Activated naive CD4-positive, alpha-beta T cell treated with anti-CD3 and anti-CD28 coated beads, Interleukin-2, amount 50 U/mL, for 72 hours (primary cell): ENCODE measurements at regions not wholly inside any gene's neighbourhood (a gene's known extent, or its start where the extent isn't known, plus 50 kb on each side); places are given as distances from the start of the nearest gene placed in this dataset.
A peak's percentile ranks its signal among the peaks of the same experiment; 100 is the strongest.

Experiments used
- ATAC-seq, 2 donors: fragments of 150-1000 bp; cut with Tn5 transposase; 2 replicates each; pipeline ENCODE4 v1.10.0; 2021; ENCODE audit warnings: mild to moderate bottlenecking in 2 of 2, moderate library complexity in 2 of 2
- DNase-seq, 2 donors: peaks; one replicate each; pipeline ENCODE4 v3.0.0; 2021 to 2022; ENCODE audit warnings: low spot score in 2 of 2
- H3K27ac Mint-ChIP-seq, 2 donors: one replicate each; pipeline ENCODE4 v1.8.0; 2022; ENCODE audit warnings: mild to moderate bottlenecking in 2 of 2, mixed read lengths in 2 of 2
- H3K36me3 Mint-ChIP-seq, 2 donors: one replicate each; pipeline ENCODE4 v1.8.0; 2022; ENCODE audit warnings: mixed read lengths in 2 of 2
- H3K9me3 Mint-ChIP-seq, 2 donors: one replicate each; pipeline ENCODE4 v1.8.0; 2022; ENCODE audit warnings: mixed read lengths in 2 of 2

DNA sequence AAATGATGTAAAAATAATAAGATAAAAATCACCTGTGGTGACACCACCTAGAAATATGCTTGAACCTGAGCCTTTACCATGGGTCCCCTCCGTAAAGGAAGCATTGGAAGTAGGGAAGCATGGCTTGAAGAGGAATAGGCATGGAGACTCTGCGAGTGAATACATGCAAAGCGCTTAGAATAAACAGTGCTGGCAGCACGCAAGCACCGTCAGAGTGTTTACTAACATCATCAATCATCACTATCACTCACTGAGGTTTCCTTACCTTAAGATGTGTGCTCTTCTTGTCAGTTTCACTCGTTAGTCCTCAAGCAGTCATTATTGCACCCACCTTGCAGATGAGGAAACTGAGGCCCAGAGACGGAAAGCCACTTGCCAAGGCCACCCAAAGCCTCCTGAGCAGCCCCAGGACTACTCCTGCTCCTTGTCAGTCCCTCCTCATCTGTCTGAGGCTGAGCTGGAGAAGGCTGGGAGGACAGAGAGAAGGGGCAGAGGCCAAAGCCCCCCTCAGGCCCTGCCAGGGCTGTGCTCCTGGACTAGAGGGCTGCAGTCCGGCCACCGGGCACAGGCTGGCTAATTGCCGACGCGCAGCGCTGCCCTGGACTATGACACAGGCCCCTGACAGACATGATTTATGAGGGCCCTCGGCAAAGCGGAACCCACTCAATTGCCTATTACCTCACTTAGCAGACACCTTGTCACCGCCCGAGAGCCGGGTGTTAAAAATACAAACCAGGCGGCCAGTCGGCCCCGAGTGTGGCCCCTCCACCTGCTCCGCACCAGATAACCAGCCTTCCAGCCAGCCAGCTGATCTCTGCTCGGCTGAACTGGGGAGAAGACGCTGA lies 168.9 kb downstream of the MN1 start:
- H3K27ac Mint-ChIP-seq = no peak overlapping the region
- no peaks in the 10 kb centered on the region for H3K36me3 Mint-ChIP-seq
- H3K9me3 Mint-ChIP-seq = peaks cover 0 to 8% of the 10 kb centered on the region in 2 donors
- no peak for DNase-seq
- no peak for ATAC-seq

DNA sequence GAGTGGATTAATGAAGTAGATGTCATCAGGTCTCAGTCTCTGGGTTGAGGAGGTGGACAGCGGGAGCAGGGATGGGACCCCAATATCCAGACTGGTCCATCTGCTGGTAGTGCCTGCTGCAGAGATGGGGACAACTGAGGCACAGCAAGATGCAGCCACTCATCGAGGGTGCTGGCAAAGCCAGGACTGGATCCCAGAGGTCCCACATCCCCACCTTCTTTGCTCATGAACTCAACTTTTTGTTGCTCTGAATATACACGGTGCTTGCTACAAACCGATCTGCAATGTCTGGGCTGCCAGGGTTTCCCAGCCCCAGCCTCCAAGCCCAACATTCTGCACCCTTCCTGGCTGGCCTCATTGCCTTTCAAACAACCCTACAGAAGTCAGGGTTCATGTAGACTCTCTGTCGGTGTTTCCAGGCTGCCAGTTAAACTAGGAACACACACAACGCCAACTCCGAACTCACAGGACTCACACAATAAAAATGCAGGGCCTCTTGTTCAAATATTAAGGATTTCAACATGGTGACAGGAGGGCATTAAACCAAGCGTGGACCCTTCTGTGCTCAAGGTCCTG lies 168.2 kb downstream of the MN1 start:
- H3K9me3 Mint-ChIP-seq = peaks cover 0 to 8% of the 10 kb centered on the region in 2 donors
- no peak overlapping the region for H3K27ac Mint-ChIP-seq
- no peaks in the 10 kb centered on the region for H3K36me3 Mint-ChIP-seq
- ATAC-seq (no peak), DNase-seq (no peak)

DNA sequence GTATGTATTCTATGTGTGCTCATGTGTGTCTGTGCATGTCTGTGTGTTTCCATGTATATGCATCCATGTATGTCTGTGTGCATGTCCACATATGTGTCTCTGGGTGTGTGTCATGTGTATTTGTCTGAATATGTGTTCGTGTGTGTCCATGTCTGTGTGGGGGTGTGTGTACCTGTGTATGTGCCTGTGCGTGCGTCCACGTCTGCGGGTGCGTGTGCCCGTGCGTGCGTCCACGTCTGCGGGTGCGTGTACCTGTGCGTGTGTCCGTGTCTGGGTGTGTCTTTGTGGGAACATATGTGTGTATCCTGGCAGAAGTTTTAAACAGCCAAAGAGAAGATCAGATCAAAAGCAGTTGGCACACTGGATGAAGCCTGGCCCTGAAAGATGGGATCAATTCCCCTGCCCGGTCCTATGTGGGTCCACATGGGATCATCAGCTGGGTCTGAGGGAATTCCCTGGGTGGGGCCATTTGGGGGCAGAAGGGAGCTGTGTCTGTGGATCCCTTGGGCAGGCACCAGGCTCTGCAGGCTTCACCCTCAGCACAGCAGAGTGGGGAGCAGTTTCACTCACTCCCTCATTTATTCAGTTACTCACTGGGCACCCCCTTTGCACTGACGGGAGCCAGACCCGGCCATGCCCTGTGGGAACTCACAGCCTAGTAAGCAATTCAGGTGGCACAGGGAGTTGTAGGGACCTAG lies 167.4 kb downstream of the MN1 start:
- Mint-ChIP-seq H3K9me3 (peaks cover 0 to 8% of the 10 kb centered on the region in 2 donors), H3K27ac (no peak overlapping the region), H3K36me3 (no peaks in the 10 kb centered on the region)
- ATAC-seq (no peak), DNase-seq (no peak)

DNA sequence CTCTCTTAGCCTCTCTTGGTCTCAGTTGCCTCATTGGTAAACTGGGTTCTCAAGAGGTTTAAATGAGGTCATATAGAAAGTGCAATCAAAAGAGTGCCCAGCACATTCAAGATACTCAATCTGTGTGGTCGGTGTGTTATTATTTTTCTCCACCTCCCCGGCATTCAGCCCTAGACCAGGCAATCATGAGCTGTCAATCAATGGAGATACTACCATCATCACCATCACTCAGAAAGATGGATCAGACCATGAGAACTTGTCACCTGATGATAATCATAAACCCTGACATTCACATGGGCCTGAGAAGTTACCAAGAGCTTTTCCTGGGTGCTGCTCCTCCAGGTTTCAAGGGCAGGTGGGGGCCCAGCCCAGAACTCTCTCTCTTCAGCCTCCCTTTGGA lies 166.1 kb downstream of the MN1 start:
- Mint-ChIP-seq H3K36me3 (no peaks in the 10 kb centered on the region), H3K9me3 (peaks cover 0 to 8% of the 10 kb centered on the region in 2 donors), H3K27ac (no peak overlapping the region)
- DNase-seq (no peak), ATAC-seq (no peak)

DNA sequence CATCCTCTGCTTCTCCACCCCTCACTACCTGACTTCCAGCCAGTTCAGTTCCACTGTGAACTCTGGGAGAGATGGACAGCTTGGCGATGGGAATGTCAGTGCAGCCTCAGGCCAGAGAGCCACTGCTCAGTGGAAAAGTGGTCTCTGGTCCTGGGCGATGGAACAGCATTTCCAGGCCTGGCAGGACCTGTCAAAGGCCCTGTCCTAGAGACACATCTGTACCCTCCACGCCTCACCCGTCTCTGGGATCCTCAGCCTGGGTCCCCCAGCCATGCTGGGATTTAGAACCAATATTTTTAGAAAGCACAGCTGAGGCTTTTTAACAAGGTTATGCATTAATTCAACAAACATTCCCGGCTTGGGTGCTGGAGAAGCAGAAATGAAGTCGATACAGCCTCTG lies 165.7 kb downstream of the MN1 start:
- H3K9me3 Mint-ChIP-seq = peaks cover 0 to 8% of the 10 kb centered on the region in 2 donors
- ATAC-seq (no peak), DNase-seq (no peak)
- no peak overlapping the region for H3K27ac Mint-ChIP-seq
- H3K36me3 Mint-ChIP-seq = no peaks in the 10 kb centered on the region

DNA sequence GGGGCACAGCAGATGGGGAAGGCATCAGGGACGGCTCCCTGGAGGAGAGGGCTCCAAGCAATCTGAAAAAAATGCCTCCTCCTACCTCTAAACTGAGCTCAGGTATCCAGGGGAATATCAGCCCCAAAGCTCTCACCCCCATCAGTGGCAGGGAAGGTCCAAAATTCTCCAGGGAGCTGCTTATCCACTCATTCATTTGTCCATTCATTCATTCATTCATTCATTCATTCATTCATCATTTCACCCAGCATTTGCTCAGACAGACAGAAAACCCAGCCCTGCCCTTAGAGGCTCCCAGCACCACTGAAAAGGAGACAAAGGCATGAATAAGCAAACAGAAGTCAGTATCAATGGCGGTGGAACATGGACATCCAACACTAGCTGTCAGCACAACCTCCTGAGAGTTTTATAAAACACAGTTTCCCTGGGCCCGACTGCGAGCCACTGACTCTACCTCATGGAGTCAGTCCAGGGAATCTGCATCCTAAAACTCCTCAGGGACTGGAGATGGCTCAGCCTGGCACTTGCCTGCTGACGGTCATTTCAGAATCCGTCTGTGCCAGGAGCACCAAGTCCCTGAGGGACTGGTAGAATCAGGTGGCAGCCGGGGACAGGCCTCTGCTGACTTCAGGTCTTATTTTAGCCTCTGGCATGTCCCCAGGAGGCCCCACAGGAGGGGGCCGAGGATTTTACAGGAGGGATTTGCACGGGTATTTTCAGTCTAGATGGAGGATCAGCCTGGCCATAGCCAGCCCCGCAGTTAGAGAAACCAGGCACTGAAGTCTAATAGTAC lies 164.6 kb downstream of the MN1 start:
- no peak for ATAC-seq
- Mint-ChIP-seq H3K36me3 (no peaks in the 10 kb centered on the region), H3K9me3 (peaks cover 0 to 2% of the 10 kb centered on the region in 2 donors)

DNA sequence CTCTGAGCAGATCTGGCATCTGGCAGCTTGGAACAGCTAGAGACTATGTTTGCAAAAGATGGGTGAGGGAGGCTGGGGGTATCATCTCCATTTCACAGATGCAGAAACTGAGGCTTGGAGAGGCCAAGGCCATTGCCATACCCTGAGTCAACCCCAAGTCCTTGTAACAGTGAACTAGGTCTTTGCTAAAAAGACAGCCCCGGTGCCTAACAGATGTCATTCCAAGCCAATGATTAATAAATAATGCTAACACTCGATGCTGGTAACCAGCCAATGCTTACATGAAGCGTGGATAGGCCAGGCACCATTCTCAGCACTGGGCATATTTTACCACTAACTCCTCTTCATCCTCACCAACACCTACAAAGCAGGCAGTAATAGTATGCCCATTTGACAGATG lies 164.0 kb downstream of the MN1 start:
- H3K36me3 Mint-ChIP-seq = no peaks in the 10 kb centered on the region
- no peak for DNase-seq
- ATAC-seq = no peak
- H3K27ac Mint-ChIP-seq = no peak overlapping the region
- no peaks in the 10 kb centered on the region for H3K9me3 Mint-ChIP-seq

More for the DNA sequence above, 164.6 kb downstream of the MN1 start:
- H3K27ac Mint-ChIP-seq = peak overlapping the region in 1 of 2 donors; percentile 45
- no peak for DNase-seq

DNA sequence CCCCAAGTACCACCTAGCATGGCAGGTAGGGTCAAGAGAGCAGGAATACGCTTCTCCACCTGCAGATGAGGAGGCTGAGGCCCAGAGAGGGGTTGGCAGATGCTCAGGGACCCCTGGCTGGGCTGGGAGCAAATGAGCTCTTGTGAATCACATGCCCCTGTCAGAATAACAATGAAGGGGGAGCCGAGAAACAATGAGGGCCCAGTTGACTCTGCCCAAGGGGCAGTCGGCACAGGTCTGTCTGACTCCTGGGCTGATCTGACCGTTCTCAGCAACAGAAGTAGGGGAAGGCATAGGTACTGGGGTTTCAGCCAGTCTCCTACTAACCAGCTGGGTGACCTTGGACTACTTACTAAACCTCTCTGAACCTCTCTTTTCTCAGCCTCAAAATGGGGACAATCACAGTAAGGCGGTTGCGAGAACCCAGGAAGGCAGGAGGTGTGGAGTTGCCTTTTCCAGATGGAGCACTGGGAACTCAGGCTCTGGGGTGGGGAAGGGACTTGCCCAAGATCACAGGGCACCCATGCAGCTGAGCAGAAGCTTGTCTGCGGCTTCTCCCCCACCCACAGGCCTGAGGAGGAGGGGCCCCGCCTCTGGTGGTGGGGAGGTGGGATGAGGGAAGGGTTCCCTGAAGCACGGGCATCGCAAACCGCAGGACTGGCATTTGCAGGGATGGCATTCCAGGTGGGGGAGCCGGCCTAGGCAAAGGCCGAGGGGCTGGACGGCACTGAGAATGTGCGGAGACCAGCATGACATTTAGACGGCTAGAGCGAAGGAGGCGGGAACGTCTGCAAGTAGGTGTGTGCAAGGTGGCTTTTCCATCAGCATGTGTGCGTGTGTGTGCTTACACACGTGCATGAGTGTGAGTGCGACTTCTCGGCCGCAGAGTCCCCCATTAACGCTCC lies 163.0 kb downstream of the MN1 start:
- ATAC-seq (no peak), DNase-seq (no peak)
- Mint-ChIP-seq H3K9me3 (no peaks in the 10 kb centered on the region), H3K27ac (no peak overlapping the region), H3K36me3 (no peaks in the 10 kb centered on the region)

DNA sequence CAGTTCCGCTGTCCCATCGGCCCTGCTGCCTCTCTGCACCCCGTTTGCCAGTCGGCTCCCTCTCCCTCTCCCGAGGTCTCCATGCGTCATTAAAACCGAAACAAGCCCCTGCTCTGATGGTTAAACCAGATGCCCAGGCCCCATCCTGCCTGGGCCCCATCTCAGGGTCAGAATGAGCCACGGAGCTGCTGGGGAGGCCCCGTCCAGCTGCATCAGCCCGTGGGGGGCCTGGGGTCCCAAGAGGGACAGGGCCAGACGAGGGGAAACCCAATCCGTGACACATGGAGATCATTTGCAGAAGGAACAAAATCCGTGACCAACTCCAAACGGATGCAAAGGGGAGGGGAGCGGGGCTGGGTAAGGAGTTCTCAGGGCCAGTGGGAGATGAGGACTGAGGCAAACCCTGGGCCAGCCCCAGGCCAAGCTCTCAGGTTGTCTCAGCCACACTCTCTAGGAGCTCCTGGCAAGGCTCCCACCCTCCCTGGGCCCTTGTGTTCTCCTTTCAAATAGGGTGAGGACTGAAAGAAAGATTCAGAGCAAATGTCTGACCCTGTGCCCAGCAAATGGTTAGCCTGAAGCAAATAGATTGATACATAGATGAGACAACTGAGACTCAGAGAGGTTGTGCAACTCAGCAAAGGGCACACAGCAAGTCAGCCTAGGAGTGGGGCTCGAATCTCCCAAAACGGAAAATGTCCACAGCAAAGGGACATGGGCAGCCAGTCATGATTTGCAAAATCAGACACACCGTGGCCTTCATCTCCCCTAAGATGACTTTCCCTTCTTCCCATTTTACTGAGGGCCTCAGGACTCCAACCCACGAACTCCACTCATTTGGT lies 162.1 kb downstream of the MN1 start:
- ATAC-seq = no peak
- DNase-seq = no peak
- no peaks in the 10 kb centered on the region for H3K36me3 Mint-ChIP-seq
- H3K9me3 Mint-ChIP-seq = no peaks in the 10 kb centered on the region
- H3K27ac Mint-ChIP-seq = no peak overlapping the region

DNA sequence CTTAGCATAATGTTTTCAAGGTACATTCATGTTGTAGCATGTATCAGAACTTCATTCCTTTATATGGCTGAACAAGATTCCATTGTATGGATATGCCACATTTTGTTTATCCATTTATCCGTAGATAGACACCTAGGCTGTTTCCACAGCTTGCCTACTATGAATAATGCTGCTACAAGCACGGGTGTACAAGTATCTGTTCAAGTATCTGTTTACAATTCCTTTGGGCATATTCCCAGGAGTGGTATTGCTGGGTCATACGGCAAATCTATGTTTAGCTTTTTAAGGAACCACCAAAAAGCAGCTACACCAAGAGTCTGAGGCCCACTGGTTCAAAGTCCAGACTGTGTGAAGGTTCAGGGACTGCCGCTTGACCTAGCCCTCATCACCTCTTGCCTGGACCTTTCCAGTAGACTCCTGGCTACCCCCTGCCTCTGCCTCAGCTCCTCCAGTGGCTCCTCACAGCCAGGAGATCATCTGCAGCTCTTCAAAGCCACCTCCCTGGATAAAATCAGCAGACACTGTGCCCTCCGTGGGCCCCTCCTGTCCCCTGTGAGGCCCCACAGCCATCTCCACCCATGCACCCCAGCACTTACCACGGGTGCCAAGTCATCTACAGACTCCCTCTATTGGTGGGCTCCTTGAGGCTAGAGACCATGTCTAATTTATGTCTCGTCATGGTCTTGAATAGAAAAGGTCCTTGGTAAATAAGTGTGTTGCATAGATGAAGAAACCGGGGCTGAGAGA lies 160.3 kb downstream of the MN1 start:
- Mint-ChIP-seq H3K9me3 (no peaks in the 10 kb centered on the region), H3K27ac (no peak overlapping the region), H3K36me3 (no peaks in the 10 kb centered on the region)
- DNase-seq (no peak), ATAC-seq (no peak)

DNA sequence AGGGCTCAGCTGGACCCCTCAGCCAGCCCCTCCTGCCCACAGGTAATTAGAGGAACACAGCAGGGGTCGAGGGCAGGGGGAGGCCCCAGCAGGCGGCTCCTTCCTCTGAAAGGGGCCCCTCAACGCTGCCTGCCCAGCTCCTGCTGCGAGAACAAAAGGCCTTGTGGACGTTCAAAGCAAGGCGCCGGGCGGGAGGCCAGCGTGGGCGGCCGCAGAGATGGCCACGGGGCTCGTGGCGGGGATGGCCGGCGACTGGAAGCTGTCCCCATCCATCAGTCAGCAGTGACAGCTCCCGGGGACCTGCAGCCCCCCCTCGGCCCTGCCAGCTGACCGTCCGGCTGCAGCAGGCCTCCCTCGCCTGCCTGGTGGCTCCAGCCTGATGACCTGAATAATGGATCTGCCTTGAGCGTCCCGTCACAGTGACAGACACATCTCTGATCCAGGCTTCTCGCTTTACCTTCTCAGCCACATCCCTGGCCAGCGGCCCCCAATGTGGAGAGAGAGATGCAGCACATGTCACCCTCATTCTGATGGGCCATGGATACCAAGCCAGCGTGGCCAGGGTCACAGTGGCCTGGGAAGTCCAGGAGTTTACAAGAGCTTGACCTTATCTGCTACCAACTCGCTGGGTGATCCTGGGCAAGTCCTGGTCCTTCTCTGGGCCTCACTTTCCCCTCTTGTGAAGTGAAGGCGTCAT lies 159.3 kb downstream of the MN1 start:
- no peak for ATAC-seq
- Mint-ChIP-seq H3K9me3 (no peaks in the 10 kb centered on the region), H3K27ac (no peak overlapping the region), H3K36me3 (no peaks in the 10 kb centered on the region)
- no peak for DNase-seq

DNA sequence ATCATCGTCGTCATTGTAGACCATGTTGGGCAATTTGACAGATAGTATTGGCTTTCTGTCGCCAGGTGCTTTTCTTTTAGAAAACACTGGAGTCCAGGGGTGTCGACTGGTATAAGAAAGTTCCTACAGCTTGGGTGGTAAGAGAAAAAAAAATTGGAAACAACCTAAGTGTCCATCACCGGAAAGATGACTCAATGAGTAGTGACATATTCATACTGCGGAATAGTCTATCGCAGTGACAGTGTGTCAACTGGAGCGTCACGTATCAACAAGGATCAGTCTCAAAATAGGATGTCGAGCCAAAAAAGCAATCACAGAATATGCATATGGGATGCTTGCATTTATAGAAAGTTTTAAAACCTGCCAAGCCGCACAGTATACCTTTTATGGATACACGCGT lies 157.6 kb downstream of the MN1 start:
- no peaks in the 10 kb centered on the region for H3K36me3 Mint-ChIP-seq
- ATAC-seq = no peak
- H3K27ac Mint-ChIP-seq = no peak overlapping the region
- DNase-seq = no peak
- H3K9me3 Mint-ChIP-seq = peaks cover 0 to 1% of the 10 kb centered on the region in 2 donors

DNA sequence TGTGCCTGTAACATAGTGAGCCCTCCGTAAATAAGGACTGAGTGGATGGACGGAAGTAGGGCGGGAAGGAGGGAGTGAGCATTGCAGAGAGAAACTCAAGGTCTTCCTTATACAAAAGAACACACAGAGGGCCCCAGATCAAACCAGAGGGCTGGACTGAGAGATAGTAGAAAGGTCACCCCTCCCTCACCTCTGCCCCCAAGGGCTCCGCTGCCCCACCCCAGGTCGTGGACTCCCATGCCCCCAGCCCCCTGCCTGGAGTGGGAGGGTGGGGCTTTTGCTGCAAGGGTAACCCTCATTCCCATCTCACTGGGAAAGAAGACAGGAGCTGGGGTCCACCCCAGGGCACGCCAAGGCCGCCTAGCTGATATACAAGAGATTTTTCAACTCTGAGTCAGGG lies 157.0 kb downstream of the MN1 start:
- Mint-ChIP-seq H3K27ac (no peak overlapping the region), H3K9me3 (peaks cover 0 to 8% of the 10 kb centered on the region in 2 donors), H3K36me3 (no peaks in the 10 kb centered on the region)
- no peak for ATAC-seq
- DNase-seq = no peak

DNA sequence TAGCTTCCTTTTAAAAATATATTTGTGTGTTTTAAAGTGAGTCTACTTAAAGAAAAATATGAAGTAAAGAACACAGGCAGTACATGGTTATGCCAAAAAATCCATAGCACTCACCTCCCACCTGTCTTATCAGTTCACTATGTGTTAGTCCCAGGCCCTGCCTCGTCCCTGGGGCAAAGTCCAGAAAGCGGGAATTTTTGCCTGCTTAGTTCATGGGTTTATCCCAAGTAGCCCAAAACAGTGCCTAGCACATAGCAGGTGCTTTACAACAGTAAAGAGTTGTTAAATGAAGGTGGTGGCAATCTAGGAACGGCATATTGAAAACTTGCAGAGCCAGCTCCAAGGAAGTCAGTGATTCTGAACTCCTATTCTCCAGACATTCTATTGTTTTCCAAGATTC lies 154.0 kb downstream of the MN1 start:
- Mint-ChIP-seq H3K36me3 (no peaks in the 10 kb centered on the region), H3K9me3 (peaks cover 0 to 9% of the 10 kb centered on the region in 2 donors), H3K27ac (no peak overlapping the region)
- ATAC-seq (no peak), DNase-seq (no peak)
